ENCODE measurements at regions not wholly inside any gene's neighbourhood (a gene's known extent, or its start where the extent isn't known, plus 50 kb on each side); places are given as distances from the start of the nearest gene placed in this dataset.

DNA sequence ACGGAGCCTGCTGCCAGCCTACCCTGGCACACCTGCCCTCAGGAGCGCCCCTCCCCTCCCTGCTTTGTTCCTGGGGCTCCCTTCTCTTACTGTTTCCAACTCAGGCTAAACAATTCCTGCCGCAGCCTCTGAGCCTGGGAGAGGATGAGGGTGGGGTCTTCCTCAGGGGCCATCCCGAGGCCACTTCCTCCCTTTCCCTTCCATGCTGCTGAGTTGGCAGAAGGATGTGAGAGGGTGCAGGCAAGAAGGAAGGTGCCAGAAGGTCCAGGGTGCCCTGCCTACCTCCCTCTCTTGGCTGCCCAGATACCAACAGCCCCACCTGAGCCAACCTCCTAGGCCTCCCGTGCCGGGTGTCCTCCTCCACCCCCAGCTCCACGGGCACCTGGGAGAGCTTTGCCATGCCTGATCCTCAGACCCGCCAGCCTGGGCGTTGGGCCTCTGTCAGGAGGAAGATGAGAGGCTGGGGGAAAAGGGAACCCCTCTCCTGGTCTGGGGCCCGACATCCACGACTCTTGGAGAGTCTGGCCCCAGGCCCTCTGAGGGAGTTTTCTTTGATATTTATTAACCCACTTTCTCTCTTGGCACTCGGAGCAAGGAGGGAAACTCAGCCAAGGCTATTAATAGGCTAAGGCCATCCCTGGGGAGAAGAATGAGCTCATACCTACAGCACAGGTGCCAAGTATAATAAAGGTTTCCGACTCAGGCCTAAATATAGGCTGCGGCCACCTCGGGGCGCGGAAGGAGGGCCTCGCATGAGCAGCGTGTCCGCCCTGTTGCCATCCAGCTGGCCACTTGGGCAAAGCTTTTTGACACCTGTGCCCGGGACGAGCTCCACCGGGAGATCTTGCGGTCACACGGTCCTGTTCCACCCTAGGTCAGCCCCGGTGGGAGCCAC lies 232.0 kb downstream of the ENGASE start:
- DNase-seq, result peak; percentile 57

DNA sequence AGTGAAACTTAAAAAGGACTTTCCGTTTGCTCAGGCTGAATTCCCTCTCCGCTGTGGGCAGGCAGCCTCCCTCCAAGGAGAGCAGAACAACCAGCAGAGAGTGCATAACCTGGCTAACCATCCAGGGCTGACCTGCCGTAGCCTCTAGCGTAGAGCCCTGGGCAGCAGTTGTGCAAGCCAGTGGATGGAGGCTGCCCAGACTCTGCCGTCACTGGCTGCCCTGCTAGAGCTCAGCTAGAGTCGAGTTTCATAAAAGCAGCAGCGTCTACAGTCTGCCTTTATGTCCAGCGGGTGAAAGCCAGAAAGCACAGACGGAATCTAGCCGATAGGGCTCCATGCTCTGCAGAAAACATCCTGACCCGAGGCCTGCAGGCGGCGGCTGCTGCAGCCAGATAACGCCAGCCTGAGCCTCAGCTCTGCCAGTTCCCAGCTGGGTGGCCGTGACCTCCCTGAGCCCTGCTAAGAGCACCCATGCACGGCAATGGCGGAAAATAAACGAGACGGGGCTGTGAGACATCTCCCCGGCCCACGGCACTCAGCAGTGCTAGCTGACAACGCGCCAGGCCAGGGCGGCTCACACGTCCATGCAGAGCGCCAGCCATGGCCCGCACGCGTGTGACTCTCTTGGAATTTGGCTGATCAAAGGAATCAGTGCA lies 231.3 kb downstream of the ENGASE start:
- no peak for DNase-seq

DNA sequence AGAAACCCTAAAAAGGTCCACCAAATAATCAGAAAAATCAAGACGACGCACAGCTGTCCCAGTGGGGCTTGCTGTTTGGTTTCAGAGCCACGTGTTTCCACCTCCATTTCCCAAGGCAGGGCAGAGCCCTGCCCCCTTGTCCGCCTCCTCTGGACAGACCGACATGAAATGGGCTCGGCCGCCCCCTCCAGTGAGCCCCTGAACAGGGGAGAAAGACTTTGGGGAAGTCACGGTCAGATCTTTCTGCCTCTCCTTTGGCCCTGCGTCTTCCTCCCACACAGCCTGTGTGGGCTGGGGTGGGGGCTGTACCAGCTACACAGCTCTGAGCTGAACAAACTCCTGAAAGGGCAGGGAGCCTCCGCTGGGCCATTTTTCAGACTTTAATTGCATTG lies 230.7 kb downstream of the ENGASE start:
- DNase-seq, result no peak

DNA sequence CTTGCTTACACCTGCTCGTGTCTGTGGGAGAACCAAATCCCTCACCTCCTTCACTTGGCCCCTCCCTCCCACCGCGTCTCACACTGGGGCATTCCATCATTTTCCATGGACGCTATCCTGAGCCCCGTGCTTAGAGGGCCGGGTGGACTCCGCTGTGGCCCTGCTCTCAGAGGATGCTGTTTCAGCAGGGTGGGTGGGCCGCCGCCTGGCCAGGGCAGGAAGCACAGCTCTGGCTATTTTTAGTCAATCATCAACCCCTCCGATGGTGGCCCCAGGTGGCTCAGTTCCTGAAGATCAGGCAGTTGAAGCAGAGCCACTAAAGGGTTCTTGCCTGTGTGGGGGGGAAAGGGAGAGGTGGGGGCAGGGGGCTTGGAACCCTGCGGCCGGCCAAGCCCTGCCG lies 230.3 kb downstream of the ENGASE start:
- DNase-seq, result no peak

DNA sequence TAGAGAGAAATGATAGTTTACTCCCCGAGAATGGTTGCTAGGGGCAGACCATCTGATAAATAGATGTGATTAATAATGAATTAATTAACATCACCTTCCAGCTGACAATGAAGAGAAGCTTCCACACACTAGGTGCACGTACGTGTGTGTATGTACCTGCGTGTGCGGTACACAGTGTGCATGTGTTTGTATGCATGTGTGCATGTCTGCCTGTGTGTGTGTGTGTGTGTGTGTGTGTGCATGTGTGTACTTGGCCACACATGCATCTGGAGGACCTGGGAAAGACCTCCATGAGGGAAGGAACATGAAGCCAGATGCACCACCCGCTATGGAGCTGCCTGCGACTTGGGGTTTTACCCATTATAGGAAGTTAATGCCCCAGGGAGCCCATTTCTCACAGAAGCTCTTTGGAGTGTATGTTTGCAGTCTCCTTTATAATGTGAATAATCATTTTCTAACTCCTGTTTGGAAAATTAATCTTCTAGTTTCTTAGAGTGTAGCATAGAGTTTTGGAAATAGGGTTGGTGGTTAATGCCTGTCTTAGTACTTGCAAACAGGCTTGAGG lies 229.1 kb downstream of the ENGASE start:
- no peak for DNase-seq

DNA sequence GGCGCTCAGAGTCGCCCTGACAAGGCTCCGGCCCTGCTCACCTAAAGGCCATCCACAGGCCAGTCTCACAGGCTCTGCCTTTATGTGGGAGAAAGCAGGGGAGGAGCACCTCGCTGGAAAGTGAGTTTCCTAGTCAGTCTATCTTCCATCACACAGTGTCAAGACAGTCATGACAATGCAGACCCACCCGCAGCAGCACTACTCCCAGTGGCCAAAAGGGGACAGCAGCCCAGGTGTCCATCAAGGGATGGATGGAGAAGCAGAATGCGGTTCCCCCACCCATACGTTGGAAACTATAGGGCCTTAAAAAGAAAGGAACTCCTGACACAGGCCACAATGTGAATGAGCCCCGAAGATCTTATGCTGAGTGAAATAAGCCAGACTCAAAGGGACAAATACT lies 226.8 kb downstream of the ENGASE start:
- no peak for DNase-seq

DNA sequence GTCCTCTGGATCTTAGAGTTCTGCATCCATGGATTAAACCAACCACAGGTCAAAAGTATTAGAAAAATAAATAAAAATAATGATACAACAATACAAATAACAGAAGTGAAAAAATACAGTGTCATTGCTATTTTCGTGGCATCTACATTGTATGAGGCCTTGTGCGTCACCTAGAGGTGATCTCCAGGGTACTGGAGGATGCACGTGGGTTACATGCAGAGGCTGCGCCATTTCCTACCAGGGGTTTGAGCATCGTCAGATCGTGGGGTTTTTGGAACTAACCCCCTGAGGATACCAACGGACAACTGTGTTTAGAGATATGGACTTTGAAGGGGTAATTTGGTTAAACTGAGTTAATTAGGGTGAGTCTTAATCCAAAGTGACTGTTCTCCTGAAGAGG lies 224.7 kb downstream of the ENGASE start:
- DNase-seq, result no peak

DNA sequence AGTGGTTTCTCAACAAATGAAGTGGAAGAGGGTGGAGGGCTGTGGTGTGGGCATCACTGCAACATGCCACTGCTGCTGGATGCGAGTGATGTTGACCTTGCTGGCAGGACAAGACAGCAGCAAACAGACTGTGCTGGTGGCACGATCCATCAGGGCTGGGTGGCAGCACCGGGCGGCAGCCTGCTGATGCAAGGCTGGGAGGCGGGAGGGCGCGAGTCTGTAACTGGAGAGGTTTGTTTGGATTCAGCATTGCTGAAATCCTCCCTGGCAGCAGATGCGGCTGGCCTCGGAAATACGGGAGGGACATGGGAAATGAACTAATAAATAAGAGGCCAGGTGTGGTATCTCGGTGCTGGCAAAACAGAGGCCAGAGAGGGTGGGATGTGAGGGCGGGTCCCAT lies 224.2 kb downstream of the ENGASE start:
- DNase-seq, result no peak

DNA sequence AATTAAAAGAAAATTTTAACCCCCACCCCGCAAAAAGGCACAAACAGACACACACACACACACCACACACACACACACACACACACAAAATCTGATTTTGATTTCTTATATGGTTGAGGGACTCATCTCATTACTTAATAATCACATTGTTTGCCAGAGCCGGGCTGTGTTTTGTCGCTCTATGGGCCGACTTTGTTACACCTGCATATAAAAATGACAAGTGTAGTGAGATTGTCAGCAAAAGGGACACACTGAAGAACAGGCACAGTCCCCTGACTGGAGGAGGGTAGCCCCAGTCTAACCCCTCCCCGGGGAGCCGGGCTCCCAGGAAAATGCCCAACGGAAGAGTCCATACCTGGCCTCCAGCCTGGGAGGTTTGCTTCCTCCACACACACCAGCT lies 221.6 kb downstream of the ENGASE start:
- no peak for DNase-seq

DNA sequence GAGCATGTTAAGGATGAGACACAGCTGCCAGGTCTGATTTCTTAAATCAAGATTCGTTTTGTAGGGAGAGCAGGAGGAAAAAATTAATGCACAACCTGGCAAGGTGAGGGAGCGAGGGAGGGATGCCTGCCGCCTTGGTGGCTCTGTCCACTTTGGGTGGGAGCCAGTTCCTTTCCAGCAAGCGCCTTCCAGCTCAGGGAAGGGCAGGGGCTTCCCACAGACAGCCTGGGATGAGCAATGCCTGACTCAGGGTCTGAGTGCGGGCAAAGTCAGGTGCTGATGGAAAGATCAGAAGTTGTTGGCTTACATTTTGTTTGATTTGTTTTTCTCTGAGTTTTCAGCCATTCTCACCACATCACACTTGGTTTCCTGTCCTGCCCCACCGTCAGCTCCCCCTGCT lies 220.7 kb downstream of the ENGASE start:
- no peak for DNase-seq

DNA sequence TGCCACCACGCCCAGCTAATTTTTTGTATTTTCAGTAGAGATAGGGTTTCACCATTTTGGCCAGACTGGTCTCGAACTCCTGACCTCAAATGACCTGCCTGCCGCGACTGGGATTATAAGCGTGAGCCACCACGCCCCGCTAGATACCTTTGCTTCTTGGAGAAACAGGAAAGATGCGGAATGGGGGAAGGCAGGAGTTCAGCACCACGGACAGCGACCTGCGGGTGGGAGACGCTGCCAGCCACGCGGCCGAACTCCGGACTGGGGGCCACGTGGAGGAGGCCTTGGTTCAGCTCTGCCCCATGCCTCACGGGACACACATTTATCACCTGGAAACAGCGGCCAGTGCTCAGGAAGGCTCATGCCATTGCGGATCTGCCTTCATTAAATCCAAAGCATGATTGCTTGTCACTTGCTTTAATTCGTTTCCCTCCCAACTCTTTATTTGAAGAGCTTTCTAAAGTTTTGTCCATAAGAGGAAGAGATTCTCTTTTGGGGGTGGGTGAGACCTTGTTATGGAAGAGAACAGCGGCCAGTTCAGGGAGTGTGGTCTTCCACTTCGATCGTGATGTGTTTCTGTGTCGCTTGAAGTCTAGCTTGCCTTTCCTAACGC lies 219.9 kb downstream of the ENGASE start:
- no peak for DNase-seq

DNA sequence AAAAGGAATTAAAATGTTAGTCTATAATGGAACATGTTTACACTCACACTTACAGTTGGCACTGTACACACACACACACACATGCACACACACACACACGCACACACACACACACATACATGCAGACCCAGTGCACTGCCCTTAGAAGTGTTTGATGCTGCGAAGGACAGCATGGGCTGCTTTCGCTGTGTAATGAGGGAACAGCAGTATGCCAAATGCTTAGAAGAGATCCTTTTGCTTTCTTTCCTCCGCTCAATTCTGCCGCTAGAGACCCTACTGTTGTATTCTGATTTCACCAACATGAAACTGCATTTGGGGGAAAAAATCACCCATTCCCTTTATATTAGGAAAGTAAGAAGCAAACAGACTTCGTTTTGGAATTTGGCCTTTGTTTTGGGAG lies 217.9 kb downstream of the ENGASE start:
- no peak for DNase-seq

DNA sequence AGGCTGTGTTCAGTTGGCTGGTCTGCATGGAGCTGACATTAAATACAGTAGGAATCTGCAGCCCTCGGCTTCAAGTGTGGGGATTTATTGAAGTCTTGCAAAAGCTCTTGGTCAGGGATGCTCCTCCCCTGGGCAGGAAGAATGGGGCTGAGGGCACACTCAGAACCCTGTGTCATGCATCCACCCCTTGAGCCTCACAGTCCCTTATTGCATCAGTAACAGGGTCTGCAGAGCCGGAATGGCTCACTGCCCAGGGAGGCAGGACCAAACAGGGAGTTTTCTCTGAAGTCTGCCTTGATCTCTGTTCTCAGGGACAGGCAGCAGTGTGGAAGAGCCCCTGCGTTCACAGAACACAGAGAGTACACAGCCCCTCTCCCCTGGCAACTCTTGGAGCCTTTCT lies 216.8 kb downstream of the ENGASE start:
- no peak for DNase-seq

DNA sequence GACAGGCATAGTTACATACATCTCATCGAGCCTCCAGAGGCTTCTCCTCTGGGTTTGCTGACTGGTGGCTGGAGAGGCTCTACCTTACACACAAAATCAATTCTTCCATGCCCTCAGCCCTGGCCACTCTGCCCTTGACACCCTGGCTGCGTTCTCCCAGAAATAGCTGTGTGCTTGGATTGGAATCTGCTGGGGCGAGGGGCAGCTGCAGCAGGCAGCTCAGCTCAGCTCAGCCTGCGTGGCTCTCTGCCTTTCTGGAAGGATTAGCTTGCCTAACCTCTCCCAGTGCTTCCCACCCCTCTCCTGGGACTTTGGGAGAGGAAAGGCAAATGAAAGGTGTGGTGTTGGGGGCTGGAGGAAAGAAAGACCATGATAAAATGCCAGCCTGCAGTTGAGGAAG lies 216.1 kb downstream of the ENGASE start:
- no peak for DNase-seq

DNA sequence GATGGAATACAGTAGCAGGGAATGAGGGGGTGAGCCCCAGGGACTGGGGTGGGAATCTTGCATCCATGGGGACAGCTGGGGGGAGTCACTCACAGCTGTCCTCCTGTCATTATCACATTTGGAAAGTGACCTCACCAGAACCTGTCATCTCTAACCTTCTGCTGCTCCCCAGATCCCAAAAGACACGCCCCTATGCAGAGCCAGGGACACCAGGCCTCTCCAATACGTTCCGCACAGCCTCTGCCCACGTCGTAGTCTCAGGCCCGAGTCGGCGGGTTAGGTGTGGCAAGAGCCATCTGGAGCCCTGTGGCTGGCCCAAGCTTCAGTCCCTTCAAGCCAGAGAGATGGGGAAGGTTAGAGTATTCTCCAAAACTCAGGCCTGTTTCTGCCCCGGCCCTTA lies 214.3 kb downstream of the ENGASE start:
- DNase-seq, result no peak

DNA sequence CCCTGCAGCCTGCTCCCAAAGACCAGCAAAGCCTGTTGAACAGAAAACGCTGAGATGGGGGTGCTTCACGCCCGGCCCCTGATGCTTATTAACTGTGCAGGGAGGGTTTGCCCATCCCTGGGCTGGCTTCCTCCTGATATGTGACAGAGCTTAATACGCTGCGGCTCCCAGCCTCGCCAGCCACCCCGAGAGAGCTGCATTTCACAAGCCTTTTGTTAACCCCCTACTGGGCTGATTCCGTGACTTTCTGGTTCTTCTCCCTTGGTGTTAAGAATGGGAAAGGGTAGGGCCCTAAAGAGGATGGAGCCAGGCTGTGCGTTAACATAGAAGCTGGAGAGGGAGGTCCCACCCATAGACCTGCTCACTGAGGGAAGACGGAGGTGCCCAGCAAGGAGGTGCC lies 211.8 kb downstream of the ENGASE start:
- no peak for DNase-seq

DNA sequence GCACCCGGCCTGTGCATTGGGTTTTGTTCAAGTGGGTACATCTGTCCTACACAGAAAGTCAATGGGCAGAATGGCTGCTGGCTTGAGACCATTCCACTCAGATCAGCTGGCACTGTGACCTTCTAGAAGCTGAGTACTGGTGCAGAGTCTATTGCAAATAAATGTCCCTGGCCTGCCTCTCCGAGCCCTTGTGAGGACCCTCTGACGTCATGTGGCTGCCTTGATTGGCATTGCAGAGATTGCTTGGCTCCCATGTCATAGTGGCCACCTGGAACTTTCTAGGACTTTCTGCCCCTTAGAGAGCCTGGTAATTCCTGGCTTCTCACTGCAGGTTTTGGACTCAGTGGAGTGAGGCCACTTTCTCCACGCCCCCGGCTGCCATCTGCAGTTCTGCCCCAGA lies 211.3 kb downstream of the ENGASE start:
- DNase-seq, result no peak

DNA sequence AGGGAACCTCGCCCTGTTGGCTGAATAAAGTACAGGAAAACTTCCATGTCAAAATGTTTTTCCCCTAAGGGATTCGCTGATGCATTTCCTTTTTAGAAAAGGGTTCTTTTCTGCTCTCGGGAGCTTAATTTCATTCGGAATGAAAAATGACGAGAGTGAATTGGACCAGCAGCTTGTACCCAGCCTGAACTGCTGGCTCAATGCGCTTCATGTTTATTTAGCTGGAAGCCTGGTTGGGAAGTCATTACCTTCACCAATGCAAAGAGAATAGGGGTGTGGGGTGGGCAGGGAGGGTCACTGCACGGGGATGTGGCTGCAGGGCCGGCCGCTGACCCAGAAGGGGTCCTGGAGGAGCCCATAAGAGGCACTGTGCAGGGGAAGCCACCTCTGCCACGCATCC lies 207.7 kb downstream of the ENGASE start:
- DNase-seq, result no peak

DNA sequence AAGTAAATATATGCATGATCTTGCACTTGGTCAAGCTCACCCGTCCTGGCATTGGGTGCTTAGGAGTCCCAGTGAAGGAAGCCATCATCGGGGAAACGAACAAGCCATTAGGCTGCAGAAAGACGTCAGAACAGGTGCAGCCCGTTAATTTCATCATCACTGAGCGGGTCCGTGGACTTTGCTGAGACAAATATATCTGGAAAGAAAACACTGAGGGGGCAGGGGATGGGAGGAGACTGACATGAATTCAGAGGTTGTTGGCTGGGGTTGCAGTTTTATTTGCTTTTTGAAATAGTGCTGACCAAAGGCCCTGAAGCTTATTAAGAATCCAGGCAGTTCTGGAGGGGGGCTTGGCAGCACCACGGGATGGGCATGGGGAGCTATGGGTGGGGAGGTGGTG lies 207.2 kb downstream of the ENGASE start:
- no peak for DNase-seq

DNA sequence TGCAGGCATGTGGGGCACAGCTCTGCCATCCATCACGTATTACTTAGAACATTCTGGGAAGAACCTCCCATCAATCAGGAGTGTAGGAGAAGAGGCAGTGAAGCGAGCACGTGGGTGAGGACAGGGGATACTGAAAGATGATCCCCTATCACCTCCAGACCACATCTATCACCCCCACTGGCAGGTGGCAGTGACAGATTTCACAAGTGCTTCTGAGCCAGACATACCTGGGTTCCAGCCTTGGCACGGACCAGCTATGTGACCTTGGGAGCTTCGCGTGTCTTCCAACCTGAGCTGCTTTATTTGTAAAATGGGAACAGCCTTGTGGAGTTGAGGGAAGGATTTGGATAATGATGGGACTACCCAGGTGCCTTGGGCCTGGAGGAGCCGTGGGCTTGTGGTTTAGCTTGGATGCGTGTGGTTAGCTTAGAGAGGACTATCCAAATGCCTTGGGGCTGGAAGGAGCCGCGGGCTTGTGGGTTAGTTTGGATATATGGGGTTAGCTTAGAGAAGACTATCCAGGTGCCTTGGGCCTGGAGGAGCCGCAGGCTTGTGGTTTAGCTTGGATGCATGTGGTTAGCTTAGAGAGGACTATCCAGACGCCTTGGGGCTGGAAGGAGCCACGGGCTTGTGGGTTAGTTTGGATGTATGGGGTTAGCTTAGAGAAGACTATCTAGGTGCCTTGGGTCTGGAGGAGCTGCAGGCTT lies 206.4 kb downstream of the ENGASE start:
- no peak for DNase-seq

DNA sequence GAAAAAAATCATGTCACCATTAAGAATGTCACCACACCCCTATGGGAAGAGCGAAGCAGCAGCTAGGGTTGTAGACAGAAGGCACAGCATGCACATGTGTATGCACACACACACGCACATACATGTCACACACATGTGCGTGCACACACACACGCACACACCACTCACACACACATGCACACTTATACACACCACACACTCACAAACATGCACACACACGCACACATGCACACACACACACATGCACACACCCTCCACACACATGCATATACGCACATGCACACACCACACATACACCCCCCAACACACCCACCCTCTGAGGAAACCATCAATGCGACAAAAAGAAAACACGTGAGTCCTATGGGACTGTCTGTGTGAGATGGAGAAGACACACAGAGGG lies 205.4 kb downstream of the ENGASE start:
- DNase-seq, result no peak

DNA sequence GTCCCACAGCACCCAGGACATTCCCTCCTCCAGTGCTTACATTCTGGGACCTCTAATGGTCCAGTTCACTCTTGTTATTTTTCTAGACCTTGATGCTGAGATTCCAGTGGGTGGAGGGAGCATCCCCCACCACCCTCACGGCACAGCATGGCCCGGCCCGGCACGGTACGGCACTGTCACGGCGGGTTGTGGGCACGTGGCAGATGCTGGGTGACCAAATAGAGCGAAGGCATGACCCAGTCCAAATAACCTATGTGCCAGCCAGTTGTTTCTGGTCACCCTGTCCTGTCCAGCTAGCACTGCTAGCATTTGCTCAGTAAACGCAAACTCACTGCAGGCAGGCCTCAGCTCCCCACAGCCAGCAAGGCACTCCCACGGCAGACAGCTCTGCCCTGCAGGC lies 204.7 kb downstream of the ENGASE start:
- DNase-seq, result no peak

DNA sequence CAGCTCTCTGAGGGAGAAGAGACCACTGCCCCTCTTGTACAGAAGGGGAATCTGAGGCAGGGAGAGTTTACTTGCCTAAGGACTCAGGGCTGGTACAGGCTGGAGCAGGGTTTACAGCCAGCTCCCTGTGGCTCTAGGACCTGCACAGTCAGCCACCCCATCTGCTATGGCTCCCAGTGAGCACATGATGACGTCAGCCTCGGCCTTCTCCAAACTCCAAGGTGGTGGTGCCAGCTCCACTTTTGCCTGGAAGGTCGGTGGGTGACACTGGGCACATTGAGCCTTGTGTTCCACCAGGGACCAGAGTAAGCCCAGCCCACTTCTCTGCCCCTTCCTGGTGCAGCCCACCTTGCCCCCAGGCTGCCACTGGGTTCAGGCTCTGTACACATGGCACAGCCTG lies 202.2 kb downstream of the ENGASE start:
- DNase-seq, result no peak
